Stomach smooth muscle (tissue), 2 donors: ENCODE measurements at regions not wholly inside any gene's neighbourhood (a gene's known extent, or its start where the extent isn't known, plus 50 kb on each side); places are given as distances from the start of the nearest gene placed in this dataset.

ENCODE experiments used
- H3K27ac ChIP-seq: one replicate; pipeline ENCODE4 v1.7.0; 2013; ENCODE audit warnings: mild to moderate bottlenecking, low read length, inconsistent platforms
- H3K27me3 ChIP-seq, 2 donors: one replicate each; pipeline ENCODE4 v1.7.0; 2013; ENCODE audit warnings: low read length in 2 of 2; ENCODE audit not compliant: insufficient read depth in 2 of 2, control insufficient read depth in 1 of 2
- H3K36me3 ChIP-seq, 2 donors: one replicate each; pipeline ENCODE4 v1.7.0; 2013; ENCODE audit warnings: low read length in 2 of 2; ENCODE audit not compliant: control insufficient read depth in 2 of 2, insufficient read depth in 2 of 2
- H3K4me1 ChIP-seq: one replicate; pipeline ENCODE4 v1.7.0; 2013; ENCODE audit warnings: low read length; ENCODE audit not compliant: control insufficient read depth, insufficient read depth
- H3K4me3 ChIP-seq, 2 donors: one replicate each; pipeline ENCODE4 v1.7.0; 2013; ENCODE audit warnings: low read length in 2 of 2
- H3K9ac ChIP-seq, 2 donors: one replicate each; pipeline ENCODE4 v1.7.0; 2013; ENCODE audit warnings: low read length in 2 of 2, mild to moderate bottlenecking in 1 of 2
- H3K9me3 ChIP-seq, 2 donors: one replicate each; pipeline ENCODE4 v1.7.0; 2013; ENCODE audit warnings: low read length in 2 of 2; ENCODE audit not compliant: control insufficient read depth in 2 of 2
- donor health status: healthy.
- donor health status: Pancreatic carcinoma.

- H3K4me3 ChIP-seq: no peak overlapping the region
- H3K36me3 ChIP-seq: no peaks in the 10 kb centered on the region
- no peaks in the 10 kb centered on the region for H3K27me3 ChIP-seq
- H3K27ac ChIP-seq: no peak overlapping the region
- H3K9ac ChIP-seq: no peak overlapping the region
- H3K4me1 ChIP-seq: no peaks in the 10 kb centered on the region
- peaks cover 0 to 3% of the 10 kb centered on the region in 2 donors for H3K9me3 ChIP-seq
These were observed 55.1 kb upstream of the GCFC2 start for GRCh38 chr2:75765798-75766197.

- no peak overlapping the region for H3K27ac ChIP-seq
- H3K4me3 ChIP-seq: no peak overlapping the region
- H3K4me1 ChIP-seq: no peaks in the 10 kb centered on the region
- H3K9ac ChIP-seq: no peak overlapping the region
- peaks cover 0 to 4% of the 10 kb centered on the region in 2 donors for H3K9me3 ChIP-seq
- H3K27me3 ChIP-seq: no peaks in the 10 kb centered on the region
- no peaks in the 10 kb centered on the region for H3K36me3 ChIP-seq
These were observed 53.9 kb upstream of the GCFC2 start for GRCh38 chr2:75764611-75765010.
